Activated CD4-positive, alpha-beta memory T cell treated with anti-CD3 and anti-CD28 coated beads, Interleukin-2, amount 10 ng/mL, durations not matched to agents 7 days and 5 days (primary cell): ENCODE measurements at regions not wholly inside any gene's neighbourhood (a gene's known extent, or its start where the extent isn't known, plus 50 kb on each side); places are given as distances from the start of the nearest gene placed in this dataset.
"Not testable (repeated sequence)": the region's sequence is repeated elsewhere in the genome, so short reads cannot be mapped to it uniquely, and the experiment has no call there.

Experiments used
- CTCF ChIA-PET: fragments of 350-600 bp; sonication (Branson Sonifier 250); formaldehyde crosslinking; loops from one replicate; lab custom pipeline; 2021; ENCODE audit warnings: antibody characterized with exemption, inconsistent platforms; lab: Charles Lee
- POLR2A ChIA-PET: fragments of 350-600 bp; sonication (Branson Sonifier 250); formaldehyde crosslinking; loops from one replicate; lab custom pipeline; 2021; ENCODE audit warnings: antibody characterized with exemption; lab: Charles Lee
- DNase-seq: peaks from one replicate; pipeline ENCODE4 v3.0.0-alpha.2; 2020
- H3K27ac Mint-ChIP-seq: one replicate; pipeline ENCODE4 v1.8.0; 2021; ENCODE audit warnings: mild to moderate bottlenecking, mixed read lengths
- H3K27me3 Mint-ChIP-seq: one replicate; pipeline ENCODE4 v1.8.0; 2021; ENCODE audit warnings: mixed read lengths
- H3K36me3 Mint-ChIP-seq: one replicate; pipeline ENCODE4 v1.8.0; 2021; ENCODE audit warnings: low read depth, mixed read lengths
- H3K4me1 Mint-ChIP-seq: one replicate; pipeline ENCODE4 v1.8.0; 2021; ENCODE audit warnings: mixed read lengths
- H3K4me3 Mint-ChIP-seq: one replicate; pipeline ENCODE4 v1.8.0; 2021; ENCODE audit warnings: mild to moderate bottlenecking, mixed read lengths
- H3K9me3 Mint-ChIP-seq: one replicate; pipeline ENCODE4 v1.8.0; 2021; ENCODE audit warnings: mixed read lengths

- Mint-ChIP-seq H3K4me1 (peaks cover 5% of the 10 kb centered on the region), H3K27ac (no peak overlapping the region)
- CTCF ChIA-PET = no interaction called here
Observed at GRCh38 chr14:34170882-34171281, 220.0 kb upstream of the EGLN3 start.

GRCh38 chr14:34169561-34169960, 218.7 kb upstream of the EGLN3 start:
- peaks cover 5% of the 10 kb centered on the region for H3K27me3 Mint-ChIP-seq
- H3K4me3 Mint-ChIP-seq = no peak overlapping the region
- ChIA-PET CTCF (no interaction called here), POLR2A (no interaction called here)
- no peaks in the 10 kb centered on the region for H3K9me3 Mint-ChIP-seq
- DNase-seq = no peak
- H3K36me3 Mint-ChIP-seq = no peaks in the 10 kb centered on the region
- H3K27ac Mint-ChIP-seq = no peak overlapping the region
- H3K4me1 Mint-ChIP-seq = peaks cover 7% of the 10 kb centered on the region

More at GRCh38 chr14:34170882-34171281, 220.0 kb upstream of the EGLN3 start:
- Mint-ChIP-seq H3K36me3 (no peaks in the 10 kb centered on the region), H3K4me3 (no peak overlapping the region), H3K9me3 (no peaks in the 10 kb centered on the region), H3K27me3 (peaks cover 5% of the 10 kb centered on the region)
- POLR2A ChIA-PET = no interaction called here
- no peak for DNase-seq

DNA sequence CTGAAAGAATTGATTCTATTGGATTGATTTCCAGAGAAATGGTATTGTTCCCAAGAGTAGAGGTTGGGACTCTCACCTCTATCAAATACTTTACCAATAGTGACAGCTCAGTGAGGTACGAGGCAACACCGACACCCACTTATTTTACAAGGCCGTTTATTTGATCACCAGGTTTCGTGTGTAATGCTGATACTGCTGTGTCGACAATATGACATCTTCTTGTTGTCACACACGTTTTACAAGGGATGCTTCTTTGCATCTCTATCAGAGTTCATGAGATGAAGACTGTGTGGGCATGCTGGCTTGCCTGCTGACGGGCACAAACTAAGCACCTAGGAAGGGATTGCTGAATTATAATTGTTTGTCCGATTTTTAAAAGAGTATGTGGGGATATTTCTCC, 217.8 kb upstream of the EGLN3 start:
- POLR2A ChIA-PET = no interaction called here
- H3K4me1 Mint-ChIP-seq = peaks cover 7% of the 10 kb centered on the region
- peaks cover 5% of the 10 kb centered on the region for H3K27me3 Mint-ChIP-seq
- CTCF ChIA-PET = no interaction called here
- H3K36me3 Mint-ChIP-seq = no peaks in the 10 kb centered on the region
- no peak overlapping the region for H3K27ac Mint-ChIP-seq
- no peak overlapping the region for H3K4me3 Mint-ChIP-seq
- no peaks in the 10 kb centered on the region for H3K9me3 Mint-ChIP-seq
- DNase-seq = no peak

DNA sequence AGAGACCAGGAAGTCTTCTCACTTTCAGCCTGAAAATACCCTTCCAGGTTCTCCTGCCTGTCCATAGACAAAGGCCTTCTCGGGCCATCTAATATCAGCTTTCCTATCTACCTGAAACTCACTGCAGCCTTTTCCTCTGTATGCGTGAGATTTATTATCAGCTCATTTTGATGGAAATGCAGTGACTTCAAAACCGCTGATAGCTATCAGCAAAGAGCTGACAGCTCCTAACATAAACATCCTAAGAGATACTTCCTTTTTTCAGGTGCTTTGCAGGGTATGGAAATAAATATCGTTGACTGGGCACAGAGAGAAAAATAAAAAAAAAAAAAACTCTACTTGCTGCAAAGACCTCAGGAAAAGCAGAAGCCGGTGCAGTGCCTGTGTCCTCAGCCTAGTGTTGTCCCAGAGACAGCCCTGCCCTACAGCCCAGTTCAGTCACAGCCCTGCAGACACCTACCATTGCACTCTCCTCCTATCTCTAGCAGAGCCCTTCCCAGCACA, 215.0 kb upstream of the EGLN3 start:
- POLR2A ChIA-PET = no interaction called here
- no peak overlapping the region for H3K4me3 Mint-ChIP-seq
- CTCF ChIA-PET = no interaction called here
- H3K27ac Mint-ChIP-seq = no peak overlapping the region
- H3K4me1 Mint-ChIP-seq = peaks cover 13% of the 10 kb centered on the region
- H3K27me3 Mint-ChIP-seq = peaks cover 3% of the 10 kb centered on the region
- no peak for DNase-seq
- no peaks in the 10 kb centered on the region for H3K36me3 Mint-ChIP-seq
- no peaks in the 10 kb centered on the region for H3K9me3 Mint-ChIP-seq

- H3K4me3 Mint-ChIP-seq = no peak overlapping the region
- H3K36me3 Mint-ChIP-seq = no peaks in the 10 kb centered on the region
- no peaks in the 10 kb centered on the region for H3K9me3 Mint-ChIP-seq
- peaks cover 13% of the 10 kb centered on the region for H3K4me1 Mint-ChIP-seq
- ChIA-PET POLR2A (no interaction called here), CTCF (no interaction called here)
- no peak overlapping the region for H3K27ac Mint-ChIP-seq
- peaks cover 3% of the 10 kb centered on the region for H3K27me3 Mint-ChIP-seq
- DNase-seq = no peak
Observed at GRCh38 chr14:34164162-34164864, 213.4 kb upstream of the EGLN3 start.

GRCh38 chr14:34161351-34162082, 210.6 kb upstream of the EGLN3 start:
- H3K4me1 Mint-ChIP-seq = peaks cover 13% of the 10 kb centered on the region
- POLR2A ChIA-PET = no interaction called here
- no peak overlapping the region for H3K4me3 Mint-ChIP-seq
- CTCF ChIA-PET = no interaction called here
- peaks cover 3% of the 10 kb centered on the region for H3K27me3 Mint-ChIP-seq
- no peaks in the 10 kb centered on the region for H3K9me3 Mint-ChIP-seq
- DNase-seq = no peak
- no peaks in the 10 kb centered on the region for H3K36me3 Mint-ChIP-seq
- H3K27ac Mint-ChIP-seq = no peak overlapping the region

- CTCF ChIA-PET = no interaction called here
- H3K27ac Mint-ChIP-seq = no peak overlapping the region
- H3K27me3 Mint-ChIP-seq = peaks cover 1% of the 10 kb centered on the region
Observed at GRCh38 chr14:34160619-34161018, 209.7 kb upstream of the EGLN3 start.

GRCh38 chr14:34157651-34158050, 206.8 kb upstream of the EGLN3 start:
- DNase-seq = no peak
- ChIA-PET POLR2A (no interaction called here), CTCF (interaction anchor here (0.6 kb wide), 1 partner anchor 397 kb away, joined by 3 read pairs; no protein-coding TSS in a partner anchor)
- H3K4me3 Mint-ChIP-seq = no peak overlapping the region
- H3K9me3 Mint-ChIP-seq = no peaks in the 10 kb centered on the region
- peaks cover 6% of the 10 kb centered on the region for H3K4me1 Mint-ChIP-seq
- no peak overlapping the region for H3K27ac Mint-ChIP-seq
- no peaks in the 10 kb centered on the region for H3K27me3 Mint-ChIP-seq
- no peaks in the 10 kb centered on the region for H3K36me3 Mint-ChIP-seq

More at GRCh38 chr14:34160619-34161018, 209.7 kb upstream of the EGLN3 start:
- no peak for DNase-seq
- Mint-ChIP-seq H3K36me3 (no peaks in the 10 kb centered on the region), H3K9me3 (no peaks in the 10 kb centered on the region), H3K4me1 (peaks cover 6% of the 10 kb centered on the region), H3K4me3 (no peak overlapping the region)
- POLR2A ChIA-PET = no interaction called here

DNA sequence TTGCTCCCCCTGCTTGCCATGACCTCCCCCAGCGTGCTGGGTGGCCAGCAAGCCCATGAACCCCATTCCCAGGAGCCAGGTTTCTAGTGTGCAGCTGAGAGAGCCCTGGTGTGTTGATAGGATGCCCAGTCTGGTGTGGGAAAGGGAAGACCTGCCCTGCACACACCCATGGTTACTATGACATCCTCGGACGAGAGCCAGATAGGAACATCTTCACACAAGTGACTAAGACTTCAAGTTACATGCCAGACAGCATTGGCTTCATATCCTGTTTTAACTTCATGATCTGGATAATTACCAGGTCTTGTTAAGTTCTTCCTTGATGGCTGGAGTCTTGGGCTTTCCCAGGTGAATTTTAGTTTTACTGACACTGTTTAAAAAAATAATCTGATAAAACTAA, 196.6 kb upstream of the EGLN3 start:
- ChIA-PET POLR2A (no interaction called here), CTCF (no interaction called here)
- Mint-ChIP-seq H3K9me3 (peaks cover 6% of the 10 kb centered on the region), H3K4me3 (no peak overlapping the region), H3K27me3 (peaks cover 2% of the 10 kb centered on the region), H3K4me1 (no peaks in the 10 kb centered on the region), H3K36me3 (no peaks in the 10 kb centered on the region), H3K27ac (no peak overlapping the region)
- DNase-seq = no peak

DNA sequence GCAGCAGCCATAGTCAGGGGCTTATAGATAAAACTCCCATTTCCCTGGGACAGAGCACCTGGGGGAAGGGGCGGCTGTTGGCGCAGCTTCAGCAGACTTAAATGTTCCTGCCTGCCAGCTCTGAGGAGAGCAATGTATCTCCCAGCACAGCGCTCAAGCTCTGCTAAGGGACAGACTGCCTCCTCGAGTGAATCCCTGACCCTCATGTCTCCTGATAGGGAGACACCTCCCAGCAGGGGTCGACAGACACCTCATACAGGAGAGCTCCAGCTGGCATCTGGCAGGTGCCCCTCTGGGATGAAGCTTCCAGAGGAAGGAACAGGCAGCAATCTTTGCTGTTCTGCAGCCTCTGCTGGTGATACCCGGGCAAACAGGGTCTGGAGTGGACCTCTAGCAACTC, 189.3 kb upstream of the EGLN3 start:
- H3K27ac Mint-ChIP-seq, DNase-seq, CTCF ChIA-PET, H3K27me3 Mint-ChIP-seq, H3K4me3 Mint-ChIP-seq, H3K36me3 Mint-ChIP-seq, H3K9me3 Mint-ChIP-seq, POLR2A ChIA-PET, H3K4me1 Mint-ChIP-seq: not testable (repeated sequence)

DNA sequence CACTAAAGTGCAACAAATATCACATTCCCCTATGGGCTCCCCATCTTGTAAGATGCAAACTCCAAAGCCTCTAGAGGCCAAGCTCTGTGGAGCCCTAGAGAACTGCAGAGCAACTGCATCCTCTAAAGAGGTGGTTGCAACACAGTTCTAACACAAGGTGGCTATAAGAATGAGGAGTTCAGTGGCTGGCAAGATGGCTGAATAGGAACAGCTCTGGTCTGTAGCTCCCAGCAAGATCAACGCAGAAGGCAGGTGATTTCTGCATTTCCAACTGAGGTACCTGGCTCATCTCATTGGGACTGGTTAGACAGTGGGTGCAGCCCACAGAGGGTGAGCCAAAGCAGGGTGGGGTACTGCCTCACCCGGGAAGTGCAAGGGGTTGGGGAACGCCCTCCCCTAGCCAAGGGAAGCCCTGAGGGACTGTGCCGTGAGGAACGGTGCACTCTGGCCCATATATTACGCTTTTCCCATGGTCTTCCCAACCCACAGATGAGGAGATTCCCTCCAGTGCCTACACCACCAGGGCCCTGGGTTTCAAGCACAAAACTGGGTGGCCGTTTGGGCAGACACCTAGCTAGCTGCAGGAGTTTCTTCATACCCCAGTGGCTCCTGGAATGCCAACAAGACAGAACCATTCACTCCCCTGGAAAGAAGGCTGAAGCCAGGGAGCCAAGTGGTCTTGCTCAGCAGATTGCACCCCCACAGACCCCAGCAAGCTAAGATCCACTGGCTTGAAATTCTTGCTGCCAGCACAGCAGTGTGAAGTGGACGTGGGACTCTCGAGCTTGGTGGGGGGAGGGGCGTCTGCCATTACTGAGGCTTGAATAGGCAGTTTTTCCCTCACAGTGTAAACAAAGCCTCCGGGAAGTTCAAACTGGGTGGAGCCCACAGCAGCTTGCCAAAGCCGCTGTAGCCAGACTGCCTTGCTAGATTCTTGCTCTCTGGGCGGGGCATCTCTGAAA, 188.6 kb upstream of the EGLN3 start:
- H3K27me3 Mint-ChIP-seq = not testable (repeated sequence)

GRCh38 chr14:34138175-34138574, 187.3 kb upstream of the EGLN3 start:
- H3K27ac Mint-ChIP-seq = no peak overlapping the region
- no peaks in the 10 kb centered on the region for H3K36me3 Mint-ChIP-seq
- no peak for DNase-seq
- H3K9me3 Mint-ChIP-seq = peaks cover 3% of the 10 kb centered on the region
- H3K27me3 Mint-ChIP-seq = no peaks in the 10 kb centered on the region
- H3K4me1 Mint-ChIP-seq = no peaks in the 10 kb centered on the region
- H3K4me3 Mint-ChIP-seq = no peak overlapping the region
- POLR2A ChIA-PET = no interaction called here
- CTCF ChIA-PET = no interaction called here

More for the DNA sequence above, 188.6 kb upstream of the EGLN3 start:
- POLR2A ChIA-PET, H3K36me3 Mint-ChIP-seq, CTCF ChIA-PET, H3K4me3 Mint-ChIP-seq, DNase-seq, H3K27ac Mint-ChIP-seq, H3K9me3 Mint-ChIP-seq, H3K4me1 Mint-ChIP-seq: not testable (repeated sequence)
